BE2C (cell line): ENCODE measurements at regions not wholly inside any gene's neighbourhood (a gene's known extent, or its start where the extent isn't known, plus 50 kb on each side); places are given as distances from the start of the nearest gene placed in this dataset.
A peak's percentile ranks its signal among the peaks of the same experiment; 100 is the strongest.

Experiments used
- DNase-seq: peaks from one replicate; pipeline ENCODE4 v3.0.0-alpha.2; 2020
- H3K27me3 ChIP-seq: fragments of 250-450 bp; sonication (Bioruptor Pico); 2 replicates; pipeline ENCODE4 v1.5.1; 2020; ENCODE audit warnings: mild to moderate bottlenecking
- H3K36me3 ChIP-seq: fragments of 250-450 bp; sonication (Bioruptor Pico); 2 replicates; pipeline ENCODE4 v1.5.1; 2020; ENCODE audit warnings: mild to moderate bottlenecking
- H3K4me1 ChIP-seq: fragments of 250-450 bp; sonication (Bioruptor Pico); 2 replicates; pipeline ENCODE4 v1.5.1; 2020
- H3K4me3 ChIP-seq: 2 replicates; pipeline ENCODE4 v1.5.1; 2011; ENCODE audit warnings: low read depth, low read length
- H3K9me3 ChIP-seq: fragments of 250-450 bp; sonication (Bioruptor Pico); 2 replicates; pipeline ENCODE4 v1.5.1; 2020
- TF ChIP-seq, protein P1 (sequence below): IDR thresholded peaks from 2 replicates; pipeline ENCODE4 v1.5.1; 2012; ENCODE audit warnings: mild to moderate bottlenecking, low read depth, low read length

DNA sequence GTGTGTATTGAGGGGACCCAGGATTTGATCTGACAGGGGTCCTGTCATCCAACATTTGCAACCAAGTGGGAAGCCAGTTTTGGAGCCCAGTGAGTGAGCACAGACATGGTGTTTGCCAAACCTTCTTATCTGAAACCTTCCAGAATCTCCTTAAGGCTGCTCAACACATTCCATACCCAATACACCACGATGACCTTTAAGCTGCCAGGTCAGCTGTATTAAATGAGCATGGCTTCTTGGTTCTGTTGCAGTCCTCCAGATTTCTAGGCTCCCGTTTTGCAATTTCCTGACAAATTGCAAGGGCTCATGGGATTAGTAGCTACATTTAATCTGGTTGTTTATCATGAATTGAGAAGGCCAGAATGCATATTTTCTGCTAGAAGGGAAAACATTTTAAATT, 124.2 kb upstream of the ATP10B start:
- Histone ChIP-seq H3K27me3 (no peaks in the 10 kb centered on the region; the same call in 1 of the 2 replicates), H3K36me3 (no peaks in the 10 kb centered on the region), H3K4me3 (no peak overlapping the region), H3K9me3 (no peaks in the 10 kb centered on the region), H3K4me1 (no peaks in the 10 kb centered on the region)
- TF ChIP-seq, protein P1, sequence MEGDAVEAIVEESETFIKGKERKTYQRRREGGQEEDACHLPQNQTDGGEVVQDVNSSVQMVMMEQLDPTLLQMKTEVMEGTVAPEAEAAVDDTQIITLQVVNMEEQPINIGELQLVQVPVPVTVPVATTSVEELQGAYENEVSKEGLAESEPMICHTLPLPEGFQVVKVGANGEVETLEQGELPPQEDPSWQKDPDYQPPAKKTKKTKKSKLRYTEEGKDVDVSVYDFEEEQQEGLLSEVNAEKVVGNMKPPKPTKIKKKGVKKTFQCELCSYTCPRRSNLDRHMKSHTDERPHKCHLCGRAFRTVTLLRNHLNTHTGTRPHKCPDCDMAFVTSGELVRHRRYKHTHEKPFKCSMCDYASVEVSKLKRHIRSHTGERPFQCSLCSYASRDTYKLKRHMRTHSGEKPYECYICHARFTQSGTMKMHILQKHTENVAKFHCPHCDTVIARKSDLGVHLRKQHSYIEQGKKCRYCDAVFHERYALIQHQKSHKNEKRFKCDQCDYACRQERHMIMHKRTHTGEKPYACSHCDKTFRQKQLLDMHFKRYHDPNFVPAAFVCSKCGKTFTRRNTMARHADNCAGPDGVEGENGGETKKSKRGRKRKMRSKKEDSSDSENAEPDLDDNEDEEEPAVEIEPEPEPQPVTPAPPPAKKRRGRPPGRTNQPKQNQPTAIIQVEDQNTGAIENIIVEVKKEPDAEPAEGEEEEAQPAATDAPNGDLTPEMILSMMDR: no peak
- DNase-seq: no peak

DNA sequence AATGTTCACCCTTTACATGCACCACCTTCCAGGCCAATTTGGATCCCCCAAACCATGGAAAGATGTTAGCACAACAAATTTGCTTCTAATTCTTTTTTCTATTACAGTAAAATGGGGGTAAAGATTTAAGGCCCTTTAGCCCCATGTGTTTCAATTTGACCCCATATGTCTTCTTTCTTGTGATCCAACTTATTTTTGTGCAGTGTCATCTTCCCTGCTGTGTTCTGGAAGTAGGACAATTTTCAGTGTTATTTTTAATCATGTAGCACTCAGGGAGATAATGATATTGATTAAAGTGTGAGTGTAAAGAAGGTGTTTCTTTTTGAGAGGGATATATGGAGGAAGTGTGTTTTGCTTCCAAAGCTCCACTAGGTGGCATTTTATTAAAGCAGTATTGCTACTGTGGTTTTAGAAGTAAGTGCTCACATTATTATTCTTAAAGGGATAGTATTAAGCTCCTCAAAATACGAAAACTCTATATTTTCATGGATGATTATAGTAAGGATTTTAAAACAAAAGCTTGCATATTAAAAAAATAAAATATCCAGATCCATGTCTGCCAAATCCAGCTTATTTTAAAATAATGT, 118.7 kb upstream of the ATP10B start:
- no peak for DNase-seq
- TF ChIP-seq, protein P1: peak; percentile 32; the same call in 1 of the 2 replicates
- Histone ChIP-seq H3K4me1 (no peaks in the 10 kb centered on the region), H3K4me3 (no peak overlapping the region), H3K9me3 (no peaks in the 10 kb centered on the region), H3K27me3 (no peaks in the 10 kb centered on the region), H3K36me3 (no peaks in the 10 kb centered on the region)

DNA sequence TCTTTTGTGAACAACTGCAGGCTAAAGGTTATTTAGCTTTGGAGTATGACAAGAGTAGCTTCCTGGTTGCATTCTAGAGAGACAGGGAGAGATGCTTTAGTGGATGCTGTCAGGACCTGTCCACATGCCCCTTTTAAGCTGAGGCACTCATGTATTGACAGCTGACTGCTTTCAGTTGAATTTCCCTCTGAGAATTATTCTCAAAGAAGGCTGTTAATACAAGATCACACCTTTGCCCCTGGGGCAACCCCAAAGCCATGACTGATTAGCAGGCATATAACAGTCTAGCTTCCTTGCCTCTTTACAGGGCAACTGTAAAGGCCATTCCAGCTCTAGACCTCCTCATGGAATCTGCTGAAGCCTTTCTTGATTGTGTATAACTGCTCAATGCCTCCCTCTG, 117.6 kb upstream of the ATP10B start:
- TF ChIP-seq, protein P1: no peak
- Histone ChIP-seq H3K36me3 (no peaks in the 10 kb centered on the region), H3K9me3 (no peaks in the 10 kb centered on the region), H3K4me1 (no peaks in the 10 kb centered on the region), H3K4me3 (no peak overlapping the region), H3K27me3 (no peaks in the 10 kb centered on the region)
- DNase-seq: no peak

DNA sequence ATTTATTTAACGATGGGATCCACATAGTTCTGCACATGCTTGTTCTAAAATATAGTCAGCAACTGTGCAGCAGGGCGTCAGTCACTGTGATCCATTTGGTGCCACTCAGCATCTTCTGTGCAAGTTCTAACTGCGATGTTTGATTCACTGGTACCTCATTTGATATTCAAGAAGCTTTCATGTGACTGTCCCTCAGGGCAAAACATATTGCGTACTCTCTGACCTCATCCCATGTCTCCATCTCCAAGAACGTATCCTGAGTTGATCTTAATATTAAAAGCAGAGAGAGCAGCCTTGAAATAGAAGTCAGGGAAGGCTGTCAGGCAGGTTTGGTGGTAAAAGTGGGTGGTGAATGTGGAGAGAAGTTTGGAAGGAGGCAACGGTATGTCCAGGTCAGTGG, 116.5 kb upstream of the ATP10B start:
- Histone ChIP-seq H3K9me3 (no peaks in the 10 kb centered on the region), H3K27me3 (no peaks in the 10 kb centered on the region), H3K4me3 (no peak overlapping the region), H3K36me3 (no peaks in the 10 kb centered on the region), H3K4me1 (no peaks in the 10 kb centered on the region)
- TF ChIP-seq, protein P1: no peak
- no peak for DNase-seq

DNA sequence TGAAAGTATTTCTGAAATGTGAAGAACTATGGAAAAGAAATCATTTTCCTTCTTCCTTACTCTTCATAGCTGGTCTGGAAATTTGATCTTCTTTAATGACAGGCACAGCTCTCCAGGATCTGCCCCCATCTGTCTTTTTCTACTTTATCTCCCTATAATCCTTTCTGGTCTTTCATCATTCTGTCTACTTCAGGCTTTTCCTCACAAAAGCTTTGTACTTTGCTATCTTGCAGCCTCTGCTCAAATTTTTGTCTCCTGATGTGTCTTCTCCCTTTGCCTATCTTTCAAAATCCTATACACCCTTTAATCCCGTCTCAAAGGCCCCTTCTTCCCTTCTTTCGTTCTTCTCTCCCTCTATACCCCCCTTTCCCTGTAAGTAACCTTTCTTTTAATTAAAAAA, 114.9 kb upstream of the ATP10B start:
- H3K9me3 ChIP-seq: no peaks in the 10 kb centered on the region
- H3K4me3 ChIP-seq: no peak overlapping the region
- TF ChIP-seq, protein P1: no peak
- no peaks in the 10 kb centered on the region for H3K27me3 ChIP-seq
- DNase-seq: no peak
- H3K4me1 ChIP-seq: no peaks in the 10 kb centered on the region
- no peaks in the 10 kb centered on the region for H3K36me3 ChIP-seq

DNA sequence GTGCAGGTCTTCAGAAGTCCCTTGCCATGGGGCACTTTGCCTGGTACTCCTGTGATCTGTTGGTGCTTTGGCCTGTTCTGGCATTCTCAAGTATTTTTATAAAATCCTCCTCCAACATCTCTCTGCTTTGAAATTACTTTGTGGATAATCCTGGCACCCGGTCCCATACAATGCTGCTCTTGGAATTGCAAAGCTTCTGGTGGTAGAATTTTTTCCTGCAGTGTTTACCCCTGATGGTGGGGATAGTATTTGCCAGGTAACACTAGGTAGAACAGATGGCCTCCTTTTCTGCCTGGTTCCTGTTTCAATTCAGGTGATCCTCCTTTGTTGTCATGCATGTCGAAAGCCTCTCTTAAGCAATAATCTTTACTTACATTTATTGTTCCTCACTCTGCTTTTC, 109.8 kb upstream of the ATP10B start:
- Histone ChIP-seq H3K36me3 (no peaks in the 10 kb centered on the region), H3K4me3 (no peak overlapping the region), H3K9me3 (no peaks in the 10 kb centered on the region), H3K27me3 (no peaks in the 10 kb centered on the region), H3K4me1 (no peaks in the 10 kb centered on the region)
- no peak for DNase-seq
- TF ChIP-seq, protein P1: no peak
